ENCODE measurements at regions not wholly inside any gene's neighbourhood (a gene's known extent, or its start where the extent isn't known, plus 50 kb on each side); places are given as distances from the start of the nearest gene placed in this dataset.
"Not testable (repeated sequence)": the region's sequence is repeated elsewhere in the genome, so short reads cannot be mapped to it uniquely, and the experiment has no call there.

- no peak for DNase-seq
- Mint-ChIP-seq H3K9me3 (no peaks in the 10 kb centered on the region), H3K4me3 (no peak overlapping the region), H3K36me3 (no peaks in the 10 kb centered on the region), H3K27me3 (ENCODE audit: low read depth in 3 of 3) (peaks cover 0 to 3% (median 1%) of the 10 kb centered on the region in 3 donors), H3K4me1 (no peaks in the 10 kb centered on the region), H3K27ac (no peak overlapping the region)
Measured at GRCh38 chr6:21726676-21727075, 133.1 kb downstream of the SOX4 start.

- no peak overlapping the region for H3K27ac Mint-ChIP-seq
- no peaks in the 10 kb centered on the region for H3K4me1 Mint-ChIP-seq
- H3K36me3 Mint-ChIP-seq: no peaks in the 10 kb centered on the region
- peaks cover 0 to 3% (median 0%) of the 10 kb centered on the region in 3 donors for H3K27me3 Mint-ChIP-seq (ENCODE audit: low read depth in 3 of 3)
- no peaks in the 10 kb centered on the region for H3K9me3 Mint-ChIP-seq
- no peak overlapping the region for H3K4me3 Mint-ChIP-seq
- DNase-seq: no peak
Measured at GRCh38 chr6:21728141-21728540, 134.6 kb downstream of the SOX4 start.

- Mint-ChIP-seq H3K9me3 (no peaks in the 10 kb centered on the region), H3K4me3 (no peak overlapping the region), H3K27me3 (ENCODE audit: low read depth in 3 of 3) (no peaks in the 10 kb centered on the region), H3K36me3 (no peaks in the 10 kb centered on the region), H3K27ac (no peak overlapping the region), H3K4me1 (no peaks in the 10 kb centered on the region)
- no peak for DNase-seq
Measured at GRCh38 chr6:21729431-21729830, 135.9 kb downstream of the SOX4 start.

GRCh38 chr6:21730533-21730932 is 137.0 kb downstream of the SOX4 start:
- Mint-ChIP-seq H3K36me3 (no peaks in the 10 kb centered on the region), H3K9me3 (no peaks in the 10 kb centered on the region), H3K27ac (no peak overlapping the region), H3K4me3 (no peak overlapping the region), H3K27me3 (ENCODE audit: low read depth in 3 of 3) (no peaks in the 10 kb centered on the region), H3K4me1 (no peaks in the 10 kb centered on the region)
- no peak for DNase-seq

- DNase-seq: no peak
- Mint-ChIP-seq H3K4me3 (no peak overlapping the region), H3K4me1 (no peaks in the 10 kb centered on the region), H3K9me3 (no peaks in the 10 kb centered on the region), H3K27ac (no peak overlapping the region), H3K27me3 (ENCODE audit: low read depth in 3 of 3) (peaks cover 0 to 2% (median 0%) of the 10 kb centered on the region in 3 donors), H3K36me3 (no peaks in the 10 kb centered on the region)
Measured at GRCh38 chr6:21731411-21732031, 138.0 kb downstream of the SOX4 start.

GRCh38 chr6:21732032-21732730 is 138.6 kb downstream of the SOX4 start:
- not testable (repeated sequence) for H3K4me3 Mint-ChIP-seq; H3K27me3 Mint-ChIP-seq (ENCODE audit: low read depth in 3 of 3); H3K4me1 Mint-ChIP-seq; H3K9me3 Mint-ChIP-seq; H3K36me3 Mint-ChIP-seq; H3K27ac Mint-ChIP-seq; DNase-seq

- Mint-ChIP-seq H3K27ac (no peak overlapping the region), H3K4me1 (no peaks in the 10 kb centered on the region), H3K36me3 (no peaks in the 10 kb centered on the region), H3K4me3 (no peak overlapping the region), H3K9me3 (no peaks in the 10 kb centered on the region), H3K27me3 (ENCODE audit: low read depth in 3 of 3) (peaks cover 0 to 2% (median 0%) of the 10 kb centered on the region in 3 donors)
- no peak for DNase-seq
Measured at GRCh38 chr6:21732731-21733130, 139.2 kb downstream of the SOX4 start.

- no peak for DNase-seq
- Mint-ChIP-seq H3K4me3 (no peak overlapping the region), H3K4me1 (no peaks in the 10 kb centered on the region)
Measured at GRCh38 chr6:21733311-21733710, 139.8 kb downstream of the SOX4 start.

GRCh38 chr6:21734204-21734603 is 140.7 kb downstream of the SOX4 start:
- no peak overlapping the region for H3K4me3 Mint-ChIP-seq
- H3K36me3 Mint-ChIP-seq: no peaks in the 10 kb centered on the region
- peaks cover 0 to 2% (median 0%) of the 10 kb centered on the region in 3 donors for H3K27me3 Mint-ChIP-seq (ENCODE audit: low read depth in 3 of 3)
- H3K4me1 Mint-ChIP-seq: no peaks in the 10 kb centered on the region
- H3K9me3 Mint-ChIP-seq: no peaks in the 10 kb centered on the region
- H3K27ac Mint-ChIP-seq: no peak overlapping the region
- no peak for DNase-seq

More at GRCh38 chr6:21733311-21733710, 139.8 kb downstream of the SOX4 start:
- Mint-ChIP-seq H3K9me3 (no peaks in the 10 kb centered on the region), H3K36me3 (no peaks in the 10 kb centered on the region), H3K27me3 (ENCODE audit: low read depth in 3 of 3) (peaks cover 0 to 2% (median 0%) of the 10 kb centered on the region in 3 donors), H3K27ac (no peak overlapping the region)

GRCh38 chr6:21738180-21739094 is 144.9 kb downstream of the SOX4 start:
- no peaks in the 10 kb centered on the region for H3K4me1 Mint-ChIP-seq
- H3K36me3 Mint-ChIP-seq: no peaks in the 10 kb centered on the region
- H3K27ac Mint-ChIP-seq: no peak overlapping the region
- no peaks in the 10 kb centered on the region for H3K9me3 Mint-ChIP-seq
- no peak overlapping the region for H3K4me3 Mint-ChIP-seq
- no peak for DNase-seq
- H3K27me3 Mint-ChIP-seq (ENCODE audit: low read depth in 3 of 3): peaks cover 0 to 4% (median 0%) of the 10 kb centered on the region in 3 donors

GRCh38 chr6:21739241-21739640 is 145.7 kb downstream of the SOX4 start:
- H3K9me3 Mint-ChIP-seq: no peaks in the 10 kb centered on the region
- H3K27me3 Mint-ChIP-seq (ENCODE audit: low read depth in 3 of 3): peaks cover 0 to 4% (median 0%) of the 10 kb centered on the region in 3 donors
- H3K36me3 Mint-ChIP-seq: no peaks in the 10 kb centered on the region
- no peak overlapping the region for H3K27ac Mint-ChIP-seq
- DNase-seq: no peak
- no peak overlapping the region for H3K4me3 Mint-ChIP-seq
- no peaks in the 10 kb centered on the region for H3K4me1 Mint-ChIP-seq

- Mint-ChIP-seq H3K27me3 (ENCODE audit: low read depth in 3 of 3) (peaks cover 0 to 4% (median 0%) of the 10 kb centered on the region in 3 donors), H3K36me3 (no peaks in the 10 kb centered on the region), H3K9me3 (no peaks in the 10 kb centered on the region), H3K27ac (no peak overlapping the region), H3K4me1 (no peaks in the 10 kb centered on the region), H3K4me3 (no peak overlapping the region)
- no peak for DNase-seq
Measured at GRCh38 chr6:21739838-21740237, 146.3 kb downstream of the SOX4 start.

- Mint-ChIP-seq H3K4me1 (no peaks in the 10 kb centered on the region), H3K27ac (no peak overlapping the region), H3K36me3 (no peaks in the 10 kb centered on the region), H3K9me3 (no peaks in the 10 kb centered on the region), H3K27me3 (ENCODE audit: low read depth in 3 of 3) (peaks cover 0 to 4% (median 0%) of the 10 kb centered on the region in 3 donors), H3K4me3 (no peak overlapping the region)
- DNase-seq: no peak
Measured at GRCh38 chr6:21740376-21741124, 147.0 kb downstream of the SOX4 start.

Data from immature natural killer cell (primary cell).